Fibroblast of mammary gland (primary cell): ENCODE measurements at regions not wholly inside any gene's neighbourhood (a gene's known extent, or its start where the extent isn't known, plus 50 kb on each side); places are given as distances from the start of the nearest gene placed in this dataset.

Experiments used
- DNase-seq: peaks from one replicate; pipeline ENCODE4 v3.0.0-alpha.2; 2010; ENCODE audit warnings: low read depth
- H3K4me3 ChIP-seq: 2 replicates; pipeline ENCODE4 v1.5.1; 2011; ENCODE audit warnings: low read depth, mild to moderate bottlenecking, low read length, moderate library complexity; ENCODE audit not compliant: control insufficient read depth
- TF ChIP-seq, protein P1 (sequence below): conservative IDR thresholded peaks from 2 replicates; pipeline ENCODE4 v1.5.1; 2011; ENCODE audit warnings: low read depth, low read length, inconsistent platforms; ENCODE audit not compliant: control insufficient read depth, insufficient read depth

DNA sequence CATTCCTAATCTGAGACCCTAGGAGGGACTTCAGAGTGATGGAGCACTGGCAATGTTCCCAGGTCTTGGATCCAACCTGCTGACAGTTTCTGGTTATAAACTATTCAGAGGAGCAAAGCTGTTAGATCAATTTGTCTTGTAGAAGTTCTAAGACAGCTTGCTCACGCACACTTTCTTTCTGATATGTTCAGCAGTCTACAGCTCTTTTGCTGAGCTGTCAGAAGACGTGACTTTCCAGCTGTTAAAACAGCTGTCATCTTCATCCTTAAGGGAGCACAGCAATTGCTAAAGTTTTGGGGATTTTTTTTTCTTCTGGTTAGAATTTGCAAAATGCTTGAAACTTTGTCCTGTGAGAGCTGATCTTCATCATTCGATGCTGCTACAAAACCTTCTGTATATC lies 823.1 kb downstream of the SORCS1 start:
- TF ChIP-seq, protein P1, sequence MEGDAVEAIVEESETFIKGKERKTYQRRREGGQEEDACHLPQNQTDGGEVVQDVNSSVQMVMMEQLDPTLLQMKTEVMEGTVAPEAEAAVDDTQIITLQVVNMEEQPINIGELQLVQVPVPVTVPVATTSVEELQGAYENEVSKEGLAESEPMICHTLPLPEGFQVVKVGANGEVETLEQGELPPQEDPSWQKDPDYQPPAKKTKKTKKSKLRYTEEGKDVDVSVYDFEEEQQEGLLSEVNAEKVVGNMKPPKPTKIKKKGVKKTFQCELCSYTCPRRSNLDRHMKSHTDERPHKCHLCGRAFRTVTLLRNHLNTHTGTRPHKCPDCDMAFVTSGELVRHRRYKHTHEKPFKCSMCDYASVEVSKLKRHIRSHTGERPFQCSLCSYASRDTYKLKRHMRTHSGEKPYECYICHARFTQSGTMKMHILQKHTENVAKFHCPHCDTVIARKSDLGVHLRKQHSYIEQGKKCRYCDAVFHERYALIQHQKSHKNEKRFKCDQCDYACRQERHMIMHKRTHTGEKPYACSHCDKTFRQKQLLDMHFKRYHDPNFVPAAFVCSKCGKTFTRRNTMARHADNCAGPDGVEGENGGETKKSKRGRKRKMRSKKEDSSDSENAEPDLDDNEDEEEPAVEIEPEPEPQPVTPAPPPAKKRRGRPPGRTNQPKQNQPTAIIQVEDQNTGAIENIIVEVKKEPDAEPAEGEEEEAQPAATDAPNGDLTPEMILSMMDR = no peak
- no peak overlapping the region for H3K4me3 ChIP-seq
- DNase-seq = no peak

DNA sequence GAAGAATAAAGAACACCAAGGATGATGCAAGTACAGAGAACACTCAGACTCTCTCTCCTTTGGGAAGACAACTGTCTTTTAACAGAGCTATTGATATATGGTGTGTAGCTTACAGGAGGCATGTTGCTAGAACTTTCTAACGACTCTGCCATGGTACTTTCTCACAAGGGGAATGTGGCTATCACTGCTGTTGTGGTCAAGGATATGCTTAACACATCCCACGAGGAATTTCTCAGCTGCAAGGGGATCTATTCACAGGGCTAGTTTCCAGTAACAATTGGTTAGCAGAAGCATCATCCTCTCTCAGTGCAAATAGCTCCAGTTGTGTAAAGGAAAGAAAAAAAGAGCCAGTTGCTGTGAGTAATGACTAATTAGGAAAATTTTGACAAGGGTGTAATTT lies 826.0 kb downstream of the SORCS1 start:
- DNase-seq = peak; percentile 10
- TF ChIP-seq, protein P1 = no peak
- no peak overlapping the region for H3K4me3 ChIP-seq

DNA sequence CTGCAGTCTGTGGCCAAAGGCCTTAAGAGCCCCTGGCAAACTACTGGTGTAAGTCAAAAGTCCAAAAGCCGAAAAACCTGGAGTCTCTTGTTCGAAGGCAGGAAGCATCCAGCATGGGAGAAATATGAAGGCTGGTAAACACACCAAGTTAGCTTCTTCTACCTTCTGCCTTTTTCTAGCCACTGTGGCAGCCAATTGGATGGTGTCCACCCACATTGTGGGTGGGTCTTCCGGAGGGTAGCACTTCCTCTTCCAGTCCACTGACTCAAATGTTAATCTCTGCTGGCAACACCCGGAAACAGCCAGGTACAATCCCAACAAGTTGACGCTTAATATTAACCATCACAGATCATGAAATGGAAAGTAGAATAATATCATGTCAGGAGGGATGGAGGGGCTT lies 827.6 kb downstream of the SORCS1 start:
- TF ChIP-seq, protein P1 = no peak
- H3K4me3 ChIP-seq = no peak overlapping the region
- DNase-seq = no peak

DNA sequence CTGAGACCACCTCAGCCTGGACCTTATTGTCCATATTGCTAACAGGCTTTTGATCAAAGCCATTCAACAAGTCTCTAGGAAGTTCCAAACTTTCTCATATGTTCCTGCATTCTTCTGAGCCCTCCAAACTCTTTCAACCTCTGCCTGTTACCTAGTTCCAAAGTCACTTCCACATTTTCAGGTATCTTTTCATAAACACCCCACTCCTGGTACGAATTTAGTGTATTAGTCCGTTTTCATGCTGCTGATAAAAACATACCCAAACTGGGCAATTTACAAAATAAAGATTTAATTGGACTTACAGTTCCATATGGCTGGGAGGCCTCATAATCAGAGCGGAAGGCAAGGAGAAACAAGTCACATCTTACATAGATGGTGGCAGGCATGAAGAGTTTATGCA lies 836.8 kb downstream of the SORCS1 start:
- no peak for DNase-seq
- H3K4me3 ChIP-seq = no peak overlapping the region
- TF ChIP-seq, protein P1 = no peak

GRCh38 chr10:106320876-106321275 lies 843.6 kb downstream of the SORCS1 start:
- TF ChIP-seq, protein P1 = no peak
- no peak for DNase-seq
- H3K4me3 ChIP-seq = no peak overlapping the region

GRCh38 chr10:106320078-106320477 lies 844.4 kb downstream of the SORCS1 start:
- DNase-seq = no peak
- no peak overlapping the region for H3K4me3 ChIP-seq
- TF ChIP-seq, protein P1 = no peak

DNA sequence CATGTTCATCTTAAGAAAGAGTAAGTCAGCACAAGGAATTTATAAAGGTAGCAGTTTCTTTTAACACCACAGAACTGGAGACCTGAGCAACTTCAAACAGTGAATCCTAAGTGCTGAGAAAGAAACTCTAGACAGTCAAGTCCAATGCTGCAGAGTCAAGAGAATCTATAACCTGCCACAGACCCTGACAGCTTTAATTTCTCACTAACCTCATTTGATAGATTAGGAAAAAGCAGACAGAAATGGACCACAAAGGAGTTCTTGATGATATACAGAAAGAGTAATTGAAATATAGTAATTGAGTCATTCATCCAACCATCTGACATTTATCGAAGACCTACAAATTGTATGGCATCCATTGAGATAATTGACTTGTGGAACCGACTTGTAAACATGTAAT lies 847.0 kb downstream of the SORCS1 start:
- DNase-seq = no peak
- TF ChIP-seq, protein P1 = no peak

More for the DNA sequence above, 847.0 kb downstream of the SORCS1 start:
- no peak overlapping the region for H3K4me3 ChIP-seq
